ENCODE measurements at regions not wholly inside any gene's neighbourhood (a gene's known extent, or its start where the extent isn't known, plus 50 kb on each side); places are given as distances from the start of the nearest gene placed in this dataset.

DNA sequence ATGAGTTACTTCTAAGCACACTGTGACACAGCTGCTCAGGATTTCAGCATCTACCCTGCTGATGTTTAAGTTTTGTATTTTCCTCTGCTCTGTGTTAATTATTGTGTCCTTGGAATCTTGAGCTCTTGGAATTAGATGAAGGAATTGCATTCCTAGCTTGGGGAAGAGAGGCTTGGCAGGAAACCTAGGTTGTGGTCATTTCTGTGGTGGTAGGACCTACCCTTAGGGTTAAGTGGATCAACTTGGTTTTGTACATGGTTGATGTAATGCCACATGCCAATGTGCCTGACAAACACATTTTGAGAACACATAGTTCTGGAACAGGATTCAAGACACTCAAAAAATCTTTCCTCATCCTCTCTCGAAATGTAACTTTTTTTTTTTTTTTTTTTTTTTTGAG is 264.5 kb upstream of the MEX3C start:
- TF ChIP-seq POLR2AphosphoS5 (IDR thresholded peaks at IDR 0.05; ENCODE audit: borderline replicate concordance, low read depth, low read length): no peak
- TF ChIP-seq EZH2 (IDR thresholded peaks at IDR 0.05): no peak
